ENCODE measurements at regions not wholly inside any gene's neighbourhood (a gene's known extent, or its start where the extent isn't known, plus 50 kb on each side); places are given as distances from the start of the nearest gene placed in this dataset.

DNA sequence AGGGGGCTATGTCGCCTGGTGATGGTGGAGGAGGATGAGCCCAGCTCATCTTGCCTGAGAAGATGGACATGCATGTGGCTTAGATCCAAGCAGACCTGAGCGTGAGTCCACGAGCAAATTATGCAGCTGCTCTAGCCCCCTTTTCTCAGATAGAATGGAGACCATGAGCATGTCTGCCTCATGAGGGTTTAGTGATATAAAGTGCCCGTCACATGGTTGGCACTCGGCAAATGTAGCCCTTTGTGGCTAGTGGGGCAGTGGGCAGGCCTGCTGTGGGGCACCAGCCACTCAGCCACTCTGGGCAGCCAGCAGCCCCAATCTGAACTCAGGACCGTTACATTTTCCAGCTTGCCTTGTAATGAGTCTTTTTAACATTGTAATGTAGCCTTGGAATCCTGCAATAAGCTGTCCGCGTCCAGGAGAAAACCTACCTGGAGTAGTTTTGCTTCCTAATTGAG lies 92.1 kb upstream of the HS6ST1 start:
- Histone ChIP-seq H3K4me1 (ENCODE audit: low read length) (no peaks in the 10 kb centered on the region), H3K27me3 (ENCODE audit: low read depth, low read length) (no peaks in the 10 kb centered on the region), H3K4me3 (ENCODE audit: low read length) (no peak overlapping the region), H3K4me2 (ENCODE audit: low read length) (no peak overlapping the region), H3K27ac (ENCODE audit: low read length) (no peak overlapping the region), H3K9ac (ENCODE audit: low read length) (no peak overlapping the region), H3K9me3 (ENCODE audit: insufficient read depth, low read length) (no peaks in the 10 kb centered on the region), H3K79me2 (ENCODE audit: low read length) (no peaks in the 10 kb centered on the region), H2AFZ (ENCODE audit: low read depth, low read length) (no peak overlapping the region), H4K20me1 (ENCODE audit: insufficient read depth, low read length) (no peaks in the 10 kb centered on the region), H3K36me3 (replicated peaks; ENCODE audit: low read depth, low read length) (no peaks in the 10 kb centered on the region)
- TF ChIP-seq, protein P1, sequence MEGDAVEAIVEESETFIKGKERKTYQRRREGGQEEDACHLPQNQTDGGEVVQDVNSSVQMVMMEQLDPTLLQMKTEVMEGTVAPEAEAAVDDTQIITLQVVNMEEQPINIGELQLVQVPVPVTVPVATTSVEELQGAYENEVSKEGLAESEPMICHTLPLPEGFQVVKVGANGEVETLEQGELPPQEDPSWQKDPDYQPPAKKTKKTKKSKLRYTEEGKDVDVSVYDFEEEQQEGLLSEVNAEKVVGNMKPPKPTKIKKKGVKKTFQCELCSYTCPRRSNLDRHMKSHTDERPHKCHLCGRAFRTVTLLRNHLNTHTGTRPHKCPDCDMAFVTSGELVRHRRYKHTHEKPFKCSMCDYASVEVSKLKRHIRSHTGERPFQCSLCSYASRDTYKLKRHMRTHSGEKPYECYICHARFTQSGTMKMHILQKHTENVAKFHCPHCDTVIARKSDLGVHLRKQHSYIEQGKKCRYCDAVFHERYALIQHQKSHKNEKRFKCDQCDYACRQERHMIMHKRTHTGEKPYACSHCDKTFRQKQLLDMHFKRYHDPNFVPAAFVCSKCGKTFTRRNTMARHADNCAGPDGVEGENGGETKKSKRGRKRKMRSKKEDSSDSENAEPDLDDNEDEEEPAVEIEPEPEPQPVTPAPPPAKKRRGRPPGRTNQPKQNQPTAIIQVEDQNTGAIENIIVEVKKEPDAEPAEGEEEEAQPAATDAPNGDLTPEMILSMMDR (IDR thresholded peaks at IDR 0.05; ENCODE audit: low read depth, low read length): no peak

DNA sequence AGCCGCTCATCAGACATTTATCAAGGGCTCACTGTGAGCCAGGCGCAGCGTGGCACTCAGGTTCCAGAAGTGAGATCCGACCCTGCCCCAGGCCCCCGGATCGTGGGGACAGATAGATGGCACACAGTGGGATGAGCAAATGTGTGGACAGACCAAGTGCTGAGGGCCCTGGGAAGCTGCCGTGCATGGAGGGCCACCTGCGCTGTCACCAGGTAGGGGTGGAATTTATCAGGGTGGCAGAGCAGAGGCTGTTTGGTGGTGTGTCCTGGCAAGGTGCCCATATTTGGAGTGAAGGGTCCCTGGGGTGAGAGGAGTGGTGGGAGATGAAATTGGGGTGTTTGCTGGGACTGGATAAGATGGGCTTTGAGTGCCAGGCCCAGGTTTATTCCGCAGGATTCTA lies 92.8 kb upstream of the HS6ST1 start:
- H3K27me3 ChIP-seq (ENCODE audit: low read depth, low read length): no peaks in the 10 kb centered on the region
- TF ChIP-seq EZH2phosphoT487 (IDR thresholded peaks at IDR 0.05; ENCODE audit: low read depth): no peak
- TF ChIP-seq, protein P1 (IDR thresholded peaks at IDR 0.05; ENCODE audit: low read depth, low read length): no peak
- H3K79me2 ChIP-seq (ENCODE audit: low read length): no peaks in the 10 kb centered on the region
- H2AFZ ChIP-seq (ENCODE audit: low read depth, low read length): no peak overlapping the region
- no peaks in the 10 kb centered on the region for H3K9me3 ChIP-seq (ENCODE audit: insufficient read depth, low read length)
- H3K4me2 ChIP-seq (ENCODE audit: low read length): no peak overlapping the region
- no peak overlapping the region for H3K27ac ChIP-seq (ENCODE audit: low read length)
- no peaks in the 10 kb centered on the region for H3K36me3 ChIP-seq (replicated peaks; ENCODE audit: low read depth, low read length)
- no peaks in the 10 kb centered on the region for H4K20me1 ChIP-seq (ENCODE audit: insufficient read depth, low read length)
- H3K9ac ChIP-seq (ENCODE audit: low read length): no peak overlapping the region
- H3K4me1 ChIP-seq (ENCODE audit: low read length): no peaks in the 10 kb centered on the region
- H3K4me3 ChIP-seq (ENCODE audit: low read length): no peak overlapping the region

DNA sequence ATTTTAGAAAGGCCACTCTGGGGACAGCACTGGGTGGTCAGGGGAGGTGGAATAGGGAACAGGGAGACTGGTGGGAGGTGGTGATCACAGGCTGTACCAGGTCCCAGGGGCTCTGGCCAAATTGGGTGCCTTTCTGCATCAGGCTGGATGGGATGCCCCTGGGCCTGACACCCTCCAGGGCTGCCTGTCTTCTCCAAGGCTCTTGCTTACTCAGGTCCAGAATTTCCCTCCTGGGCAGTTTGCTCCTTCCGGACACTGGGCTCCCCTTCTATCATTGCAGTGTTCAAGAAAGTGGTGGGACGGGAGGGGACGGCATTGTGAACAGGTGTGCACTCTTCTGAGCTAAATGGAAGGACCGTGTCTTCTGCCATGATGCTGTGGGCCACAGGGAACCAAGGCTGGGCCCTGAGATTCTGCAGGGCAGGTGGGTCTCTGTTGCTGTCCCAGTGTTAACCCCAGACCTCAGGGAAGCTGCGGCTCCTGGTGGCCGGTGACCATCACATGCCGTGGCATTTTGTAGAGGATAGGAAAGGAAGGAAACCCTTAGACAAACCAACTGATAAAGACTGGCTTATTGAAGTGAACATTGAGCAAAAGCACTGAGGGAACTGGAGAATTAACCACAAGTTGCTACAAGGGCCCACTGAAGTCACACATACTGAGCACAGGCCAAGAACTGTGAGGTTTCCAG lies 93.7 kb upstream of the HS6ST1 start:
- no peak overlapping the region for H3K27ac ChIP-seq (ENCODE audit: low read length)
- H3K9ac ChIP-seq (ENCODE audit: low read length): no peak overlapping the region
- H3K36me3 ChIP-seq (replicated peaks; ENCODE audit: low read depth, low read length): no peaks in the 10 kb centered on the region
- H3K79me2 ChIP-seq (ENCODE audit: low read length): no peaks in the 10 kb centered on the region
- no peak overlapping the region for H3K4me3 ChIP-seq (ENCODE audit: low read length)
- H3K27me3 ChIP-seq (ENCODE audit: low read depth, low read length): no peaks in the 10 kb centered on the region
- H3K9me3 ChIP-seq (ENCODE audit: insufficient read depth, low read length): no peaks in the 10 kb centered on the region
- no peaks in the 10 kb centered on the region for H4K20me1 ChIP-seq (ENCODE audit: insufficient read depth, low read length)
- H2AFZ ChIP-seq (ENCODE audit: low read depth, low read length): no peak overlapping the region
- H3K4me1 ChIP-seq (ENCODE audit: low read length): no peaks in the 10 kb centered on the region
- H3K4me2 ChIP-seq (ENCODE audit: low read length): no peak overlapping the region
- no peak for TF ChIP-seq EZH2phosphoT487 (IDR thresholded peaks at IDR 0.05; ENCODE audit: low read depth)
- TF ChIP-seq, protein P1 (IDR thresholded peaks at IDR 0.05; ENCODE audit: low read depth, low read length): no peak

DNA sequence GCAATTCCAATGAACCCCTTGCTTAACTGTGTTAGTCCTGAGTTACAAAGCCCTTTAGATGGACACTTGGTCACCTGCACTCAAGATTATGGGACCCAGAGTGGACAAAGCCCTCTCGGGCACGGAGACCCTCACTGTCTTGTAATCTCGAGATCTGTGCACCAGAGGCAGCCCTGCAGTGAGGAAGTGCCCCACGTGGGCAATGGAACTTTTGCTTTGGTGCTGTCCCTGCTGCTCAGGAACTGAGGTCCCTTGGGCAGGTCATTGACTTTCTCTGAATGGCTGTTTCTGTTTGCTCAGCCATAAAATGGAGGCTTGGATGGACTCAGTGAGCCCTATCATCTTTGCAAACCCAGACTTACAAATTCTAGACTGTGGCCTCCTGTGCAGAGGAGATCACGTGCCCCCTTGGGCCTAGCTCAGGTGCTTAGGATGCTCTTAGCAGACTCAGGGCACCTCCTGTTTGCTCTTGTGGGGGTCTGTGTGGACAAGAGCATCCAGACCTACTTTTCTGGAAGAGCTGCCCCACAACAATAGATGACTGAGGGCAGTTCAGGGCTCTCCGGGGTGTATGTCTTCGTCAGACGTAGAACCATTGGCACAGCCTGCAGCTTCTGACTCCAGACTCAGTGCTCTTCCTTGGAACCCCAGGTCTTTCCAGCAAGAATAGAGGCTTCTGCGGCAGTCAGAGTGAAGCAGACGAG lies 94.5 kb upstream of the HS6ST1 start:
- no peaks in the 10 kb centered on the region for H3K79me2 ChIP-seq (ENCODE audit: low read length)
- no peak overlapping the region for H3K9ac ChIP-seq (ENCODE audit: low read length)

More for the DNA sequence above, 94.5 kb upstream of the HS6ST1 start:
- Histone ChIP-seq H3K27me3 (ENCODE audit: low read depth, low read length) (no peaks in the 10 kb centered on the region), H3K4me1 (ENCODE audit: low read length) (no peaks in the 10 kb centered on the region), H3K4me2 (ENCODE audit: low read length) (no peak overlapping the region), H3K36me3 (replicated peaks; ENCODE audit: low read depth, low read length) (no peaks in the 10 kb centered on the region), H4K20me1 (ENCODE audit: insufficient read depth, low read length) (no peaks in the 10 kb centered on the region), H3K27ac (ENCODE audit: low read length) (no peak overlapping the region), H3K9me3 (ENCODE audit: insufficient read depth, low read length) (no peaks in the 10 kb centered on the region), H2AFZ (ENCODE audit: low read depth, low read length) (no peak overlapping the region), H3K4me3 (ENCODE audit: low read length) (no peak overlapping the region)
- TF ChIP-seq, protein P1 (IDR thresholded peaks at IDR 0.05; ENCODE audit: low read depth, low read length): no peak
- no peak for TF ChIP-seq EZH2phosphoT487 (IDR thresholded peaks at IDR 0.05; ENCODE audit: low read depth)
